ENCODE measurements at regions not wholly inside any gene's neighbourhood (a gene's known extent, or its start where the extent isn't known, plus 50 kb on each side); places are given as distances from the start of the nearest gene placed in this dataset.
"Not testable (repeated sequence)": the region's sequence is repeated elsewhere in the genome, so short reads cannot be mapped to it uniquely, and the experiment has no call there.

DNA sequence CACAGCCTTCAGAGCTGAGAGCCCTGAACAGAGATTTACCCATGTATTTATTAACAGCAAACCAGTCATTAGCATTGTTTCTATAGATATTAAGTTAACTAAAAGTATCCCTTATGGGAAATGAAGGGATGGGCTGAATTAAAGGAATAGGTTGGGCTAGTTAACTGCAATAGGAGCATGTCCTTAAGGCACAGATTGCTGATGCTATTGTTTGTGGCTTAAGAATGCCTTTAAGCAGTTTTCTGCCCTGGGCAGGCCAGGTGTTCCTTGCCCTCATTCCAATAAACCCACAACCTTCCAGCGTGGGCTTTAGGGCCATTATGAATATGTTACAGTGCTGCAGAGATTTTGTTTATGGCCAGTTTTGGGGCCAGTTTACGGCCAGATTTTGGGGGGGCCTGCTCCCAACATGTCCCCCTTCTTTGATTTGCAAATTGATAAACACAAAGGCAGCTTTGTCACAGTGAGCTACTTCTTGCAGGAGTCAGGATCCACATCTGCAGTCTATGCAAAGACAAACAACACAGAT lies 61.2 kb upstream of the FMNL2 start:
- not testable (repeated sequence) for DNase-seq (ENCODE audit: low spot score)

DNA sequence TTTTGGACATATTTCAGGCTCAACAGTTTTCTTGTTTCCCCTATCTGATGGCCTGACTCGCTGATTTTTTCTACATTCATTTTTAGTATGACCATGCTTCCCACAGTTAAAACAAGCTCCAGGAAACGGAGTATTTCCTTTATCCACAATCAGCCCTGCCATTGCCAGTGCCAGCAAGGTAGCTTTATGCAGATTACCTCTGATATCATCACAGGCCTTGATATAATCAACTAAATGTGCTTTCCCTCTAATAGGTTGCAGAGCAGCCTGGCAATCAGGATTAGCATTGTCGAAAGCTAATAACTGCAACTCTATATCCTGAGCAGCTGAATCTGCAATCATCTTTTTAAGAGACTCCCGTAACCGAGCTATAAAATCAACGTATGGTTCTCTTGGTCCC lies 57.1 kb upstream of the FMNL2 start:
- not testable (repeated sequence) for DNase-seq (ENCODE audit: low spot score)

DNA sequence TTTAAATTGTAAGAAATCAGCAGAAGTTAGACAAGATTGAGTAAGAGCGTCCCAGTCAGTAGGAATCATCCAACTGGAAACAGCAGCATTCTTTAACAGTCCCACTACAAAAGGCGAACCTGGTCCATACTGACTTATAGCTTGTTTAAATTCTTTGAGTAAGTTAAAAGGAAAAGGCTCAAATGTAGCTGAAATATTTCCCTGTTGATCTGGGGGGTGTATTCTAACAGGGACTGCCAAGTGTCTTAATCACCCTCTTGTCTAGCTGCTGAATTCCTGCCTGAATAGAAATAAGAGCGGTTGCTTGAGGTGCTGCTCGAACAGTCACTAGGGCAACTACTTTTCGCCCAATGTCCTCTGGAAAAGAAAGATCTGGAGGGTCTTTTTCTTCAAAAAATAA lies 56.4 kb upstream of the FMNL2 start:
- no peak for DNase-seq (ENCODE audit: low spot score)

DNA sequence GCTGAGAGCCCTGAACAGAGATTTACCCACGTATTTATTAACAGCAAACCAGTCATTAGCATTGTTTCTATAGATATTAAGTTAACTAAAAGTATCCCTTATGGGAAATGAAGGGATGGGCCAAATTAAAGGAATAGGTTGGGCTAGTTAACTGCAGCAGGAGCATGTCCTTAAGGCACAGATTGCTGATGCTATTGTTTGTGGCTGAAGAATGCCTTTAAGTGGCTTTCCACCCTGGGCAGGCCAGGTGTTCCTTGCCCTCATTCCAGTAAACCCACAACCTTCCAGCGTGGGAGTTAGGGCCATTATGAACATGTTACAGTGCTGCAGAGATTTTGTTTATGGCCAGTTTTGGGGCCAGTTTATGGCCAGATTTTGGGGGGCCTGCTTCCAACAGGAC lies 55.6 kb upstream of the FMNL2 start:
- DNase-seq (ENCODE audit: low spot score) = not testable (repeated sequence)

DNA sequence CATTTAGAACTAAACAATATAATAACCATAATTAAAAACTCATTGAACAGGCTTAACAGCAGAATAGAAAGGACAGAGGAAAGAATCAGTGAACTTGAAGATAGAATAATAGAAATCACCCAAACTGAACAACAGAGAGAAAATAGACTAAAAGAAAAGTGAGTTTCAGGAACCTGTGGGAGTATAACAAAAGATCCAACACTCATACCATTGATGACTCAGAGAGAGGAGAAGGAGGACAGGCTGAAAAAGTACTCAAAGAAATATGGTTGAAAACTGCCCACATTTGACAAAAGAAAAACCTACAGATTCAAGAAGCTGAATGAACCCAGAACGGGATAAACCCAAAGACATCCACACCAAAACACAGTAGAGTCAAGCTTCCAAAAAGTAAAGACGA lies 54.2 kb upstream of the FMNL2 start:
- DNase-seq (ENCODE audit: low spot score) = no peak

- no peak for DNase-seq (ENCODE audit: low spot score)
These were observed 51.6 kb upstream of the FMNL2 start for GRCh38 chr2:152283392-152283791.

- no peak for DNase-seq (ENCODE audit: low spot score)
These were observed 50.6 kb upstream of the FMNL2 start for GRCh38 chr2:152284398-152284797.

Measured in putamen (tissue), 1 donor.